PC-9 (cell line): ENCODE measurements at regions not wholly inside any gene's neighbourhood (a gene's known extent, or its start where the extent isn't known, plus 50 kb on each side); places are given as distances from the start of the nearest gene placed in this dataset.

Experiments
- BruUV-seq: library from RNA; stranded (reverse); fragments of 400-500 nt; replicated peaks from 2 replicates; lab custom pipeline; 2021; lab: Mats Ljungman, UMichigan
- CTCF ChIA-PET: fragments of 300-600 bp; sonication (Branson Sonifier 250); formaldehyde crosslinking; loops from one replicate; lab custom pipeline; 2022; ENCODE audit warnings: antibody characterized with exemption; lab: Charles Lee
- POLR2A ChIA-PET: fragments of 300-600 bp; sonication (Branson Sonifier 250); formaldehyde crosslinking; loops from one replicate; lab custom pipeline; 2022; ENCODE audit warnings: antibody characterized with exemption; ENCODE audit not compliant: unreplicated experiment; lab: Charles Lee
- DNase-seq, 2 experiments: peaks; one replicate each; pipeline versions ENCODE4 v3.0.0 to v3.0.0-alpha.2; 2015 to 2022; ENCODE audit warnings: mixed read lengths in 1 of 2
- H2AFZ ChIP-seq: fragments of 200-600 bp; sonication (generic); 2 replicates; pipeline ENCODE4 v1.8.1; 2017; ENCODE audit warnings: antibody characterized with exemption
- H3F3A ChIP-seq: fragments of 200-600 bp; sonication (generic); 2 replicates; pipeline ENCODE4 v1.8.1; 2017; ENCODE audit warnings: antibody characterized with exemption, mild to moderate bottlenecking, low read depth; ENCODE audit not compliant: insufficient read depth
- H3K27ac ChIP-seq: fragments of 200-600 bp; sonication (generic); 2 replicates; pipeline ENCODE4 v1.6.1; 2016; ENCODE audit warnings: mixed run types
- H3K27me3 ChIP-seq: fragments of 200-600 bp; sonication (generic); 2 replicates; pipeline ENCODE4 v1.6.1; 2016; ENCODE audit warnings: low read depth, mixed run types; ENCODE audit not compliant: insufficient read depth
- H3K36me3 ChIP-seq: fragments of 200-600 bp; sonication (generic); 2 replicates; pipeline ENCODE4 v1.6.1; 2016; ENCODE audit warnings: low read depth, mixed run types
- H3K4me1 ChIP-seq: fragments of 200-600 bp; sonication (generic); replicated peaks from 2 replicates; pipeline ENCODE4 v1.6.1; 2016; ENCODE audit warnings: mixed run types; ENCODE audit not compliant: insufficient read depth
- H3K4me2 ChIP-seq: fragments of 200-600 bp; sonication (generic); 2 replicates; pipeline ENCODE4 v1.6.1; 2017; ENCODE audit warnings: mixed run types
- H3K4me3 ChIP-seq: fragments of 200-600 bp; sonication (generic); 2 replicates; pipeline ENCODE4 v1.6.1; 2016; ENCODE audit warnings: mixed run types
- H3K79me2 ChIP-seq: fragments of 200-600 bp; sonication (generic); 2 replicates; pipeline ENCODE4 v1.6.1; 2017; ENCODE audit warnings: low read depth, mixed run types
- H3K9me2 ChIP-seq: fragments of 200-600 bp; sonication (generic); 2 replicates; pipeline ENCODE4 v1.8.1; 2017; ENCODE audit warnings: mild to moderate bottlenecking; ENCODE audit not compliant: insufficient read depth
- H3K9me3 ChIP-seq: fragments of 200-600 bp; sonication (generic); 2 replicates; pipeline ENCODE4 v1.8.1; 2016; ENCODE audit warnings: low read depth; ENCODE audit not compliant: insufficient read depth
- H4K20me1 ChIP-seq: fragments of 200-600 bp; sonication (generic); 2 replicates; pipeline ENCODE4 v1.8.1; 2017; ENCODE audit not compliant: insufficient read depth
- EZH2 ChIP-seq: fragments of 200-600 bp; sonication (generic); IDR thresholded peaks from 2 replicates; pipeline ENCODE4 v1.8.0; 2017; ENCODE audit warnings: antibody characterized with exemption, low read depth
- intact Hi-C: fragments of 100-400 bp; cut with micrococcal nuclease; formaldehyde crosslinking; loops from one replicate; pipeline ENCODE4 v1.10.0; 2022; ENCODE audit not compliant: unreplicated experiment
- TF ChIP-seq, protein P1 (sequence below): fragments of 200-600 bp; sonication (generic); conservative IDR thresholded peaks from 2 replicates; pipeline ENCODE4 v1.6.1; 2017; ENCODE audit warnings: mixed run types, antibody characterized with exemption, mild to moderate bottlenecking, moderate library complexity

- intact Hi-C loops: no loop called here
- no peak overlapping the region for H3K4me3 ChIP-seq
- H3K9me3 ChIP-seq: no peaks in the 10 kb centered on the region
- TF ChIP-seq, protein P1, sequence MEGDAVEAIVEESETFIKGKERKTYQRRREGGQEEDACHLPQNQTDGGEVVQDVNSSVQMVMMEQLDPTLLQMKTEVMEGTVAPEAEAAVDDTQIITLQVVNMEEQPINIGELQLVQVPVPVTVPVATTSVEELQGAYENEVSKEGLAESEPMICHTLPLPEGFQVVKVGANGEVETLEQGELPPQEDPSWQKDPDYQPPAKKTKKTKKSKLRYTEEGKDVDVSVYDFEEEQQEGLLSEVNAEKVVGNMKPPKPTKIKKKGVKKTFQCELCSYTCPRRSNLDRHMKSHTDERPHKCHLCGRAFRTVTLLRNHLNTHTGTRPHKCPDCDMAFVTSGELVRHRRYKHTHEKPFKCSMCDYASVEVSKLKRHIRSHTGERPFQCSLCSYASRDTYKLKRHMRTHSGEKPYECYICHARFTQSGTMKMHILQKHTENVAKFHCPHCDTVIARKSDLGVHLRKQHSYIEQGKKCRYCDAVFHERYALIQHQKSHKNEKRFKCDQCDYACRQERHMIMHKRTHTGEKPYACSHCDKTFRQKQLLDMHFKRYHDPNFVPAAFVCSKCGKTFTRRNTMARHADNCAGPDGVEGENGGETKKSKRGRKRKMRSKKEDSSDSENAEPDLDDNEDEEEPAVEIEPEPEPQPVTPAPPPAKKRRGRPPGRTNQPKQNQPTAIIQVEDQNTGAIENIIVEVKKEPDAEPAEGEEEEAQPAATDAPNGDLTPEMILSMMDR: no peak
- TF ChIP-seq EZH2: no peak
- H3K79me2 ChIP-seq: no peaks in the 10 kb centered on the region
- BruUV-seq: no TSS peak
- no peaks in the 10 kb centered on the region for H3K9me2 ChIP-seq
- no peaks in the 10 kb centered on the region for H3K4me1 ChIP-seq
- CTCF ChIA-PET: no interaction called here
- no peak overlapping the region for H3K4me2 ChIP-seq
- H3F3A ChIP-seq: no peaks in the 10 kb centered on the region
- no peak overlapping the region for H3K27ac ChIP-seq
- no peak overlapping the region for H2AFZ ChIP-seq
- no peaks in the 10 kb centered on the region for H3K27me3 ChIP-seq
- H3K36me3 ChIP-seq: no peaks in the 10 kb centered on the region
- DNase-seq: no peak
- H4K20me1 ChIP-seq: no peaks in the 10 kb centered on the region
- POLR2A ChIA-PET: interaction anchor here (0.7 kb wide), 1 partner anchor 48 kb away, joined by 5 read pairs; no protein-coding TSS in a partner anchor
These were observed 1691.6 kb upstream of the LRRTM3 start for GRCh38 chr10:65234261-65234660.

DNA sequence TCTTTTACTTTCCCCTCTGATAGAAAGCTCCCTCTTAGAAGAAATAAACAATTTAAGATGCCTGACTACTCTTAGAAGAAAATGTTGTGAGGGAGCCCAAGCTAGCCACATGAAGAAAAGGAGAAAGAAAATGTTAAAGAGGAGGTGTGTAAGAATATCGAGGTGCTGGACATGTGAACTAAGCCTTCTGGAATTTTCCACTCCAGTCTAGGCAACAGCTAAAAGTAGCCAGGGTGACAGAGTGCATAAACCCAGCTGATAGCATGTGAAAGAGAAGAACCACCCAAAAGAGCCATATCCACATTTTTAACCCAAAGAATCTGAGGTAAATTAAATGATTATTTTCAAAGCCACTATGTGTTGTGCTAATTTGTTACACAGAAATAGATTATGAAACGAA lies 1690.6 kb upstream of the LRRTM3 start:
- POLR2A ChIA-PET: no interaction called here
- CTCF ChIA-PET: no interaction called here

GRCh38 chr10:65235846-65236245 lies 1690.0 kb upstream of the LRRTM3 start:
- POLR2A ChIA-PET: no interaction called here
- no peaks in the 10 kb centered on the region for H3K27me3 ChIP-seq
- H4K20me1 ChIP-seq: no peaks in the 10 kb centered on the region
- no peak for DNase-seq
- H3K9me3 ChIP-seq: no peaks in the 10 kb centered on the region
- no peak overlapping the region; the same call in 1 of the 2 replicates for H2AFZ ChIP-seq
- no peak overlapping the region for H3K27ac ChIP-seq
- no peaks in the 10 kb centered on the region for H3K4me1 ChIP-seq
- CTCF ChIA-PET: no interaction called here
- no peaks in the 10 kb centered on the region for H3F3A ChIP-seq
- H3K4me2 ChIP-seq: no peak overlapping the region
- H3K79me2 ChIP-seq: no peaks in the 10 kb centered on the region
- H3K9me2 ChIP-seq: no peaks in the 10 kb centered on the region
- intact Hi-C loops: no loop called here
- TF ChIP-seq, protein P1: no peak
- TF ChIP-seq EZH2: no peak
- no TSS peak for BruUV-seq
- no peaks in the 10 kb centered on the region for H3K36me3 ChIP-seq
- H3K4me3 ChIP-seq: no peak overlapping the region

More for the DNA sequence above, 1690.6 kb upstream of the LRRTM3 start:
- no peak overlapping the region for H3K4me2 ChIP-seq
- H3K9me2 ChIP-seq: no peaks in the 10 kb centered on the region
- intact Hi-C loops: no loop called here
- no peak for TF ChIP-seq EZH2
- TF ChIP-seq, protein P1: no peak
- no peaks in the 10 kb centered on the region for H3K36me3 ChIP-seq
- H3K79me2 ChIP-seq: no peaks in the 10 kb centered on the region
- no peaks in the 10 kb centered on the region for H3K9me3 ChIP-seq
- no peaks in the 10 kb centered on the region for H3K4me1 ChIP-seq
- H2AFZ ChIP-seq: peak overlapping the region; percentile 56
- H4K20me1 ChIP-seq: no peaks in the 10 kb centered on the region
- BruUV-seq: no TSS peak
- no peak overlapping the region for H3K4me3 ChIP-seq
- H3F3A ChIP-seq: no peaks in the 10 kb centered on the region
- H3K27ac ChIP-seq: no peak overlapping the region
- DNase-seq: no peak
- H3K27me3 ChIP-seq: no peaks in the 10 kb centered on the region
